GM12892 (cell line): ENCODE measurements at regions not wholly inside any gene's neighbourhood (a gene's known extent, or its start where the extent isn't known, plus 50 kb on each side); places are given as distances from the start of the nearest gene placed in this dataset.

Source experiments
- POLR2A ChIP-seq: IDR thresholded peaks from 2 replicates; pipeline ENCODE4 v1.6.1; 2011; ENCODE audit warnings: low read depth, low read length, control low read depth
- POLR2AphosphoS5 ChIP-seq: IDR thresholded peaks from 2 replicates; pipeline ENCODE4 v1.6.1; 2011; ENCODE audit warnings: low read depth, low read length, control low read depth
- TAF1 ChIP-seq: IDR thresholded peaks from 2 replicates; pipeline ENCODE4 v1.6.1; 2011; ENCODE audit warnings: low read depth, mild to moderate bottlenecking, control low read depth, low read length, borderline replicate concordance

DNA sequence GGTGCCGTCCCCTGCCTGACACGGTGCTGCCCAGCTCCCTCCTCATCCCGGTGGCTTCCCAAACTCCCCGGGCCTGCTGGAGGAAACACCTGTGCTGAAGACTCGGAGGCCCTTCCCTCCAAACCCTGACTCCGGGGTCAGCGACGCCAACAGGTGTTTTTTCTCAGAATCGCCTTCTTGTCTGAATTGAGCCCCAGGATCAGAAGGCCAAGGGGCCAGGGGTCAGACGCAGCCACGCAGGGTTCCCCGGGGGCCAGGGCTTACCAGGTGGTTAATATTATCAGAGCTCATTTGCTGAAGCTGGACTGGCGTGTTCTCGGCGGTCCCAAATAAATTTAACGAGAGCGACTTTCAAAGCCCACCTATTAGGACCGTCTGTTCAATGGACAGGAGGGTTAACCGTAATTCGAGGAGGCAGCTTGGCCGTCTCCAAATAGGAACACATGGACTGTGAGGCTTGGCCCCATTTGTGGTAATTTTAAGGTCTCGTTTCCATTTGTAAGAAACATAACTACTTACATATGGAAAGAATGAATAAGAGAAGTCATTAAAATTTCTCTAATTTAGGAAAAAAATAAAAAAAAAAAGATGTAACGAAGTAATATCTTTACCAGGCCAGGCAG is 239.3 kb downstream of the CRLF2 start:
- TF ChIP-seq POLR2AphosphoS5 (no peak), POLR2A (no peak), TAF1 (no peak)
